ENCODE measurements at regions not wholly inside any gene's neighbourhood (a gene's known extent, or its start where the extent isn't known, plus 50 kb on each side); places are given as distances from the start of the nearest gene placed in this dataset.
"Not testable (repeated sequence)": the region's sequence is repeated elsewhere in the genome, so short reads cannot be mapped to it uniquely, and the experiment has no call there.

- DNase-seq: no peak
Observed at GRCh38 chr1:101588677-101589076, 351.9 kb downstream of the S1PR1 start.

DNA sequence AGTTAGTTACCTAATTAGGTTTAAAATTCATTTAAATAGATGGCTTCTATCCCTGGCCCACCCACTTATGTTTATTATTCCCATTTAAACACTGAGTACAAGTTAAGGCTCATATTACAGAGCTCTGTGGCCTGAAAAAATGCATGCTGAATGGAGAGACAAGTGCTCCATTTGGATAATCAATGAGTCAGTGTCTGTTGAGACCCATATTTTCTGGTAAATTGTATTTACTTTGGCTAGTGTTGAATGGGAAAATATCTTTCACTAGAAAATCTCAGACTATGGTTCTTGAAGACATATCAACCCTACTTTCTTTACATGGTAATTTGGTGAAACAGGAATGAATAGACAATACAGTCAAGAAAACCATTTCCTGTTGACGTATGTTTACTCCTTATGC lies 356.0 kb downstream of the S1PR1 start:
- no peak for DNase-seq

- no peak for DNase-seq
Observed at GRCh38 chr1:101595881-101596374, 359.1 kb downstream of the S1PR1 start.

DNA sequence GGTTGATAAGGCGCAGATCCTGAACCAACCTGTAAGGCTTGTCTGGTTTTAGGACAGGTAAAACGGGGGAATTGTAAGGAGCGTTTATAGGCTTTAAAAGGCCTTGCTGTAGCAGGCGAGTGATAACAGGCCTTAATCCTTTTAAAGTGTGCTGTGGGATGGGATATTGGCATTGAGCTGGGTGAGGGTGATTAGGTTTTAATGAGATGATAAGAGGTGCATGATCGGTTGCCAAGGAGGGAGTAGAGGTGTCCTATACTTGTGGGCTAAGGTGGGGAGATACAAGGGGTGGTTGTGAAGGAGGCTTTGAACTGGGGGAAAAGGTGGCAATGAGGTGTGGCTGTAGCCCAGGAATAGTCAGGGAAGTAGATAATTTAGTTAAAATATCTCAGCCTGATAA lies 363.8 kb downstream of the S1PR1 start:
- DNase-seq: not testable (repeated sequence)

DNA sequence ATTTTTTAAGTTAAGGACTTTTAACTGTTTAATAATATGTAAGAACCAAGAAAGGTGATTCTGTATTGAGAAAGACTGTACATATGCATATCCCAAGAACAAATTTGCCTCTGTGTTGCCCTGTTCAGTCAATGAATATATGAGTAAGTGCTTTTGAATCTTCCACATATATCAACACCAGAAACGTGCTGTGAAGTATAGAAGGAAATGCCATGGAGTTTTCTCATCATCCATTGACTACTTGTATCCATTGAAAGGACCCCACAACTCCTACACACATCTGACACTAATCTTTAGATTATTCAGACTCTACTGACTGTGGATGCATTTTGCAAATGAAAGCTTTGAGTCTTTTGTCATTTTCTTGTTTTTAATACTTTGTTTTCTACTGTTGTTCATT lies 366.9 kb downstream of the S1PR1 start:
- DNase-seq: no peak

DNA sequence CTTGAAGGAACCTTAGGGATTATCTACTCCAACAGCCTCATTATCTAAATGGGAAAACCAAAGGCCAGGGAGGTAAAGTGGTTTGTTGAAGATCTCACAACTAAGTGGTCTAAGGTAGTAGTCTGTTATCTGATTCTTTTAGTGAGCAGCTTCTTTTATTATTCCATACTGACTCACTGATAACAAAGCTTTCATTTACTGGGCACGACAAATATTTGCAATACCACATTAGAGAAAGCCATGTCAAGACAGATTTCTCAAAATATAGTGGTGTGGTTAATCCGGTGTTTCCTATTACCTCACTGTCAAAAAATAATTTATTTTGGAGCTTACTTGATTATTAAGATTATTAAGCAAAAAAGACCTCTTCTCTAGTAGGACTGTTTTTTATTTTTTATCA lies 369.1 kb downstream of the S1PR1 start:
- no peak for DNase-seq

GRCh38 chr1:101613546-101613945 lies 376.7 kb downstream of the S1PR1 start:
- no peak for DNase-seq

GRCh38 chr1:101618900-101619299 lies 377.8 kb downstream of the OLFM3 start:
- no peak for DNase-seq

DNA sequence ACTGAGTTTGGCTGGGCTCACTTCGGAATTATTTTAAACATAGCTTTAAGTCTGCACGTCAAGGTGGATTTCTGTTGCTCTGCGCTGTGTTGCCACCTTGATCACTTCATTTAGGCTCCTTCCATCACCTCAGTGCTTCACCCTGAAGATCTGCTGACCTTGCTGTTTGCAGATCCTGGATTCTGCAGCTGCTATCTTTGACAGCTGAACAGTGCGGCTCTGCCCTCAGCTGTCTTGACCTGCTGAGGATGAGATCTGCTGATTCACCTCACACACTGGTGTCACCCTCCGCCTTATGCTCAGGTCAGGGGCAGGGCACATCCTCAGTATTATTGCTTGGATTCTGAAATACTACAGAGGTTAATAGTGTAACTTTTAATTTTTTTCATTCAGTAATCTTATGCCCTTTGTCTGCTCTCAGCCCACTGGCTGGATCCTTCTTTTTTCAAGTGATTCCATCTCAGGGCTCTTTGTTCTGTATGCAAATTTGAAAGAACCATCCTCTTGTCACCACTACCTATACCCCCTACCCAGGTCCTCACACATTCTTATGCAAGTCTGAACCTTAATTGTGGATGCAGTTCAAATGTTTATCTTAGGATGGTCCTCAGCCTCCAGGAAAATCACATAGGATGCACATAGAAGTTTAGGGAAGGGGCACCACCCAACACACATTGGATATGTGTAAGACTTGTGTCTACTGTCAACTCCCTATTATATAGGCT lies 364.0 kb downstream of the OLFM3 start:
- no peak for DNase-seq

DNA sequence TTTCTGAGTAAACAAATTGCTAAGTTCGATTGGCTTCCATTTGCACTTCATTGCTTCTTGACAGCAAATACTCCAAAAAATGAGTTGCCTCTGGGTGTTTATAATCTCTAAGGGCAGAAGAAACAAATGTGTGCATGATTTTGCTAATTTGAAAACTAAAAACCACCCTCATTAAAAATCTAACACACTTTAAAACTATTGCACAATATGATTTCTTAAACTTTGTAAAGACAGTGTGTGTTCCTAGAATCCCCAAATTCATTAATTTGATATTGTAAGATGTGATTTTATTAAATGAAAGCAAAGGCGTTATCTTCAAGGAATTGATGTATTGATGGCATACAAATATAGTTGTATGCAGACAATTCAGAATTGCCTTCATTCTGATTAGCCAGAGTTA lies 350.9 kb downstream of the OLFM3 start:
- no peak for DNase-seq

DNA sequence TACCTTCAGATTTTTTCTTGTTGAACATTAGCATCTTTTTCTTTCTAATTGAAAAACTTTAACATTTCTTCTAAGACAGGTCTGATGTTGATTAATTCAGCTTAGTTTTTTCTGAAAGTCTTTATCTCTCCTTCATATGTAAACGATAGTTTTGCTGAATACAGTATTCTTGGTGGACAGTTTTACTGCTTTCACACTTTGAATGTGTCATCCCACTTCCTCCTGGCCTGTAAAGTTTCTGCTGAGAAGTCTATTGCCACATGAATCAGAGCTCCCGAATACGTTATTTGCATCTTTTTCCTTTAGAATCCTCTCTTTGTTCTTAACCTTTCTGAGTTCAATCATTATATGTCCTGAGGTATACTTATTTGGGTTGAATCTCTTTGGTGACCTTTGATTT lies 344.2 kb downstream of the OLFM3 start:
- DNase-seq: no peak

DNA sequence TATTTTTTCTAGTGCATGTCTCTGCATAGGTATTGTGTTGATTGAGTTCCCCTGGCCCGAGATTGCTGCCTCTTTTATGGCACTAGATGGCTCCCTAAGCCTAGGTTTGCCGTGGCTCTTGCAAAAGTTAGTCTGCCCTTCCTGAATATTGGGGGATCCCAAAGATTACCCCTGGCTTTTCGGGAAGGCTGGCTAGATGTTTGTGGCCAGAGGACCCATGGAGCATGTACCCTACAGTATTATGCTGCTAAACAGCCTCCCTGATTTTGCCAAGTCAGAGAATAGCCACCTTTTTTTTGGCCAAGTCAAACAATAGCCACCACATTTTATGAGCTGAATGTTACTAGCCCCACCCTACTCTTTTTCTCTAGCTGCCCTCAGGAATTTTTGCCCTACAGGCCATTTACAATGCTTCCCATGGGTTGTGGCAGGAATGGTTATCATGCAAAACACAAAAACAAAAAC lies 343.2 kb downstream of the OLFM3 start:
- DNase-seq: no peak

- DNase-seq: no peak
Observed at GRCh38 chr1:101664726-101665125, 332.0 kb downstream of the OLFM3 start.

DNA sequence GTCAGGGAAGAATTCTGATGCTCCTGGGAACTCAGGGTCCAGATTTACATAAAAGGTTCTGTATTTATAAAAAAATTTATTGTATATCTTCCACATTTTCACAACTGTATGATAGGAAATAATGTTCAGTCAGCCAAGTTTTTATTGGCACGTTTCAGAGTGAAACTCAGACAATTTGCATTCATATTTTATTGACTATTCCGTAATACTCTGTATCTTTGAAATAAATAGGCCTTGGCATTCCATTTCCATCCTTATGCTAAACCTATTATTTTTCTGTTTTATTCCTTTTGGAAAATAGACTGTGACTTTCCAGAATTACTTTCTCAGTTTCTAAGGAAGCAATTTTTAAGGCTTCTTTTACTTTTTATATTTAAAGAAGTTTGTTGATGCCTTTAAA lies 329.0 kb downstream of the OLFM3 start:
- no peak for DNase-seq

DNA sequence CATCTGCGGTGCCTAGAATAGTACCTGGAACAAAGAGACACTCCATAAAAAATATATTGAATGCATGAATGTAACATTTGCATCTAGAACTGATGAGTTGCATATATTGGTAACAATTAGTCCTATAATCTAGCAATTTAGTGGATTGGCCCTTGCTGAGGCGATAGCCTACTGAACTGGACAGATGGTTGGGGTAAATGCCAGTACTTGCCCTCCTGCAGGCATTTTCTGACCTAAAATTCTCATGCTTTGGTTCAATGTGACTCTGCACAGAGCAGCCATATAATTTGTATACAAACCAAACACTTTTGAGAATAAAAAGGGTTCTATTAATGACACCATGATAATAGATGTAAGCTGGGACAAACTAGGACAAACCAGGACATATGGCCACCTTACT lies 313.6 kb downstream of the OLFM3 start:
- DNase-seq: no peak

DNA sequence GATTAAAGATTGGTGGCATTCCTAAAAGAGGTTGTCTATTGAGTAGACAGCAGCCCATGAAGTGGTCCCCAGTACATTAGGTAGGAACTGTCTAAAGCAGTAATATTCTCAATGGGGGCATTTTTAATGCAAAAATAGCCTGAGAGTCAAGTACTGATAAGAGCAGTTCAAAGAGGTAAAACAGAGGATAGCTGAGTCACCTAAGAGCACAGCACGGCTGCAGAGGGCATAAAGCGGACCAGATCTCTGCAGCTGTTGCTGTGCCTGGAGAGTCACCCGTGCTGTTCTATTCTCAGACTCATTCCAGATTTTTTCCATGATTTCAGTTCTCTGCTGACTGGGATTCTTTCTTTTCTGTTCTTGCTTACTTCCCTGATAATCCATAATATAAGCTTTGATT lies 313.2 kb downstream of the OLFM3 start:
- DNase-seq: no peak

- no peak for DNase-seq
Observed at GRCh38 chr1:101697072-101697471, 299.7 kb downstream of the OLFM3 start.

DNA sequence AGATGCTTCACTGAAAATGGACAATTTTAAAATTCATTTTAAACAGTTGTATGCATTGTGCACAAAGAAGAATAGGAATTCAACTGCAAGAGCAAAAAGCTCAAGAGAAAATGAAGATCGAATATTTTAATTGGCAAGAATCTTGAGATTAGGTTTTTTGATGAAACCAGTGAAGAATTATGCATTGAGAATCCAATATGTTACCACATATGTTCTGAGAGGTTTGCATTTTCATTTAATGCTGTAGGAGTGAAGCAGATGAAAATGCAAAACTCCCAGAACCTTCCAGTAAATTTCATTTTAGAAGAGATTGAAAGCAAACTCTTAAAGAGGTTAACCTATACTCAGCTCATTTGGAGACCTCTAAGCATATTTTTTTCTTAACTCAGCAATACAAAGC lies 298.0 kb downstream of the OLFM3 start:
- no peak for DNase-seq

DNA sequence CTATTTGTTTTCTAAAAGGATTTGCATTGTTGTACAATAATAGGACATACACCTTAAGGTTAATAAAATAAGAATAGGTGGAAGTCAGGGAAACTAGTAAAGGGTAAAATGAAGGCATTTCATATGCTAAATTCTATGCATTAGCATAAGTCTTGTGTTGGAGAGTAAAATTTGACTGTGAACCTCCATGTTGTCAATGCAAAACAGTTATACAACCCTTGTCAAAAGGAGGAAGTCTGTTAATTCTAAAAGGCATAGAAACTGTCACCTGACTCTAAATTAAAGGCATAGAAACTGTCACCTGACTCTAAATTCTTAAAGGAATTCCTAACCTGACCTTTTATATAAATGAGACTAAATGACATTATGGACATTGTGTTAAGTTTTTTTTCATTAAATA lies 291.8 kb downstream of the OLFM3 start:
- no peak for DNase-seq

- DNase-seq: no peak
Observed at GRCh38 chr1:101706366-101706765, 290.4 kb downstream of the OLFM3 start.

DNA sequence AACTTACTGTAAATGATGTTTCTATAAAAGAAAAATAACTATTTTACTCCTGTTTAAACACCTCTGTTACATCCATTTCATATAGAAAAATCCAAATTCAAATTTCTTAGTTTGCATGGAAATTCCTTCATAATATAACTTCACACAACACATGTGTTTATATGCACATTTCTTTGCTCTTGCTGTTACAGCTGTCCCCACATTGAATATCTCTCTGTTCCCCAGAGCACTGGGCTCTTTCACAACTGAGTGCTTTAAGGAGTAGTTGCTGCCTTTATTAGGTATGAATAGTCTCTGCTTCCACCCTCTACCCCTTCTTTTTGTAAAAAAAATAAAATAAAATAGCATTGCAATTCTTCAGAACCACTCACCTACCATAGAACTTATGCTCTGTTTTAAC lies 287.0 kb downstream of the OLFM3 start:
- no peak for DNase-seq

GRCh38 chr1:101713760-101714159 lies 283.0 kb downstream of the OLFM3 start:
- DNase-seq: no peak

GRCh38 chr1:101723415-101723814 lies 273.3 kb downstream of the OLFM3 start:
- DNase-seq: no peak

- DNase-seq: no peak
Observed at GRCh38 chr1:101728029-101728428, 268.7 kb downstream of the OLFM3 start.

- DNase-seq: no peak
Observed at GRCh38 chr1:101730559-101730958, 266.2 kb downstream of the OLFM3 start.

Data from NCI-H2171 (cell line).